Stomach (tissue), 4 donors: ENCODE measurements at regions not wholly inside any gene's neighbourhood (a gene's known extent, or its start where the extent isn't known, plus 50 kb on each side); places are given as distances from the start of the nearest gene placed in this dataset.

Experiments used
- CTCF ChIP-seq, 7 experiments: fragments of 450-650 bp in 4 of 7; fragments of 200-600 bp in 3 of 7; sonication (generic) in 3 of 7; IDR thresholded peaks; one replicate each; pipeline ENCODE4 v1.5.1; 2016 to 2019; ENCODE audit warnings: antibody characterized with exemption in 7 of 7, control low read depth in 2 of 7, mild to moderate bottlenecking in 1 of 7
- POLR2AphosphoS5 ChIP-seq, 3 donors: sonication (generic); formaldehyde crosslinking; IDR thresholded peaks; one replicate each; pipeline ENCODE4 v1.6.1; 2016; ENCODE audit warnings: antibody characterized with exemption in 3 of 3

GRCh38 chr12:91985002-91985787, 160.5 kb downstream of the BTG1 start:
- TF ChIP-seq CTCF (IDR thresholded peaks at IDR 0.05) (no peak), POLR2AphosphoS5 (IDR thresholded peaks at IDR 0.05) (no peak)
